H1 (cell line): ENCODE measurements at regions not wholly inside any gene's neighbourhood (a gene's known extent, or its start where the extent isn't known, plus 50 kb on each side); places are given as distances from the start of the nearest gene placed in this dataset.

Experiments
- CTCF ChIA-PET: fragments of 300-600 bp; sonication (Branson Sonifier 250); formaldehyde crosslinking; loops from one replicate; lab custom pipeline; 2021; ENCODE audit not compliant: partially characterized antibody; lab: Charles Lee
- POLR2A ChIA-PET: fragments of 300-600 bp; sonication (Branson Sonifier 250); formaldehyde crosslinking; loops from one replicate; lab custom pipeline; 2021; ENCODE audit warnings: inconsistent platforms; ENCODE audit not compliant: partially characterized antibody; lab: Charles Lee
- DNase-seq, 2 experiments: peaks; one replicate each; pipeline versions ENCODE4 v3.0.0 to v3.0.0-alpha.2; 2010 to 2022; ENCODE audit warnings: low spot score in 2 of 2, low read depth in 1 of 2, mixed read lengths in 1 of 2
- FAIRE-seq: peaks from 2 replicates; lab custom pipeline; 2011; peaks lifted over from hg19 to GRCh38; lab: Jason Lieb, UNC
- H2AFZ ChIP-seq: 2 replicates; pipeline ENCODE4 v1.8.1; 2012; ENCODE audit warnings: low read length, inconsistent platforms
- H2AK5ac ChIP-seq: 2 replicates; pipeline ENCODE4 v1.6.1; 2013; ENCODE audit warnings: low read depth, low read length
- H2BK120ac ChIP-seq: replicated peaks from 2 replicates; pipeline ENCODE3; 2013; ENCODE audit warnings: low read depth, low read length, inconsistent platforms
- H2BK12ac ChIP-seq: 2 replicates; pipeline ENCODE4 v1.6.1; 2013; ENCODE audit warnings: low read depth, low read length
- H2BK15ac ChIP-seq: 2 replicates; pipeline ENCODE4 v1.6.1; 2013; ENCODE audit warnings: low read length
- H2BK20ac ChIP-seq: 2 replicates; pipeline ENCODE4 v1.6.1; 2013; ENCODE audit warnings: low read length
- H2BK5ac ChIP-seq: 2 replicates; pipeline ENCODE4 v1.6.1; 2013; ENCODE audit warnings: low read depth, low read length
- H3K14ac ChIP-seq: 2 replicates; pipeline ENCODE4 v1.6.1; 2013; ENCODE audit warnings: inconsistent platforms; ENCODE audit not compliant: insufficient read length
- H3K18ac ChIP-seq: 2 replicates; pipeline ENCODE4 v1.6.1; 2013; ENCODE audit warnings: low read length; ENCODE audit errors: extremely low read depth
- H3K23ac ChIP-seq: 2 replicates; pipeline ENCODE4 v1.6.1; 2013; ENCODE audit warnings: inconsistent platforms; ENCODE audit not compliant: insufficient read length
- H3K23me2 ChIP-seq: 2 replicates; pipeline ENCODE4 v1.6.1; 2013; ENCODE audit warnings: low read depth, low read length
- H3K27ac ChIP-seq: 2 replicates; pipeline ENCODE4 v1.6.1; 2011; ENCODE audit warnings: low read depth, low read length, inconsistent platforms
- H3K27me3 ChIP-seq, 4 experiments: replicated peaks in 1 of 4; 1 replicate in 1 of 4; 2 replicates in 3 of 4; pipeline versions ENCODE4 v1.6.1 to v1.8.1; 2011 to 2013; ENCODE audit warnings: low read length in 3 of 4, mild to moderate bottlenecking in 3 of 4, inconsistent platforms in 2 of 4, mixed read lengths in 2 of 4, moderate library complexity in 1 of 4; ENCODE audit not compliant: control insufficient read depth in 3 of 4, insufficient read depth in 3 of 4; ENCODE audit errors: extremely low read depth in 1 of 4
- H3K36me3 ChIP-seq, 4 experiments: 2 replicates each; pipeline versions ENCODE4 v1.6.1 to v1.8.1; 2011 to 2013; ENCODE audit warnings: mild to moderate bottlenecking in 4 of 4, low read length in 3 of 4, moderate library complexity in 2 of 4, control low read depth in 1 of 4, inconsistent platforms in 1 of 4; ENCODE audit not compliant: insufficient read depth in 4 of 4, control insufficient read depth in 2 of 4
- H3K4ac ChIP-seq: replicated peaks from 2 replicates; pipeline ENCODE3; 2013; ENCODE audit warnings: low read length, low read depth, mixed read lengths, inconsistent platforms; ENCODE audit not compliant: insufficient read length
- H3K4me1 ChIP-seq, 4 experiments: replicated peaks in 1 of 4; 1 replicate in 1 of 4; 2 replicates in 3 of 4; pipeline versions ENCODE4 v1.6.1 to v1.8.1; 2011 to 2013; ENCODE audit warnings: low read length in 3 of 4, inconsistent platforms in 2 of 4, mixed read lengths in 1 of 4; ENCODE audit not compliant: insufficient read depth in 4 of 4, control insufficient read depth in 3 of 4
- H3K4me2 ChIP-seq, 2 experiments: 2 replicates each; pipeline versions ENCODE4 v1.6.1 to v1.8.1; 2011 to 2013; ENCODE audit warnings: low read depth in 2 of 2, low read length in 2 of 2, control low read depth in 1 of 2, inconsistent platforms in 1 of 2, mild to moderate bottlenecking in 1 of 2; ENCODE audit not compliant: insufficient read depth in 1 of 2
- H3K4me3 ChIP-seq, 4 experiments: fragments of 200-600, 300-600 bp in 1 of 4; sonication (generic), shearing (Covaris generic), sonication (Bioruptor Twin) in 1 of 4; 2 replicates each; pipeline versions ENCODE4 v1.5.1 to v1.8.1; 2011 to 2016; ENCODE audit warnings: low read length in 4 of 4, low read depth in 3 of 4, control low read depth in 2 of 4, inconsistent platforms in 2 of 4, mild to moderate bottlenecking in 2 of 4, mixed read lengths in 1 of 4, moderate library complexity in 1 of 4; ENCODE audit not compliant: insufficient read depth in 2 of 4; ENCODE audit errors: extremely low read depth in 1 of 4
- H3K56ac ChIP-seq: replicated peaks from 2 replicates; pipeline ENCODE3; 2013; ENCODE audit warnings: low read depth, mild to moderate bottlenecking, mixed read lengths, low read length, inconsistent platforms; ENCODE audit not compliant: insufficient read length
- H3K79me1 ChIP-seq: 2 replicates; pipeline ENCODE4 v1.6.1; 2013; ENCODE audit warnings: low read depth, low read length, control low read depth
- H3K79me2 ChIP-seq, 2 experiments: 2 replicates each; pipeline versions ENCODE4 v1.6.1 to v1.8.1; 2012 to 2013; ENCODE audit warnings: low read length in 2 of 2, mild to moderate bottlenecking in 2 of 2, inconsistent platforms in 1 of 2; ENCODE audit not compliant: insufficient read depth in 2 of 2, control insufficient read depth in 1 of 2
- H3K9ac ChIP-seq, 4 experiments: replicated peaks in 1 of 4; 1 replicate in 1 of 4; 2 replicates in 3 of 4; pipeline versions ENCODE4 v1.6.1 to v1.8.1; 2011 to 2013; ENCODE audit warnings: low read depth in 3 of 4, low read length in 3 of 4, control low read depth in 2 of 4, mild to moderate bottlenecking in 2 of 4, moderate library complexity in 2 of 4, inconsistent platforms in 1 of 4; ENCODE audit errors: extremely low read depth in 1 of 4
- H3K9me3 ChIP-seq, 2 experiments: 2 replicates each; pipeline versions ENCODE4 v1.6.1 to v1.8.1; 2012 to 2013; ENCODE audit warnings: mild to moderate bottlenecking in 2 of 2, moderate library complexity in 2 of 2, control low read depth in 1 of 2, inconsistent platforms in 1 of 2, low read depth in 1 of 2, low read length in 1 of 2, mixed read lengths in 1 of 2; ENCODE audit not compliant: insufficient read depth in 2 of 2
- H4K20me1 ChIP-seq, 2 experiments: replicated peaks in 1 of 2; 2 replicates each; pipeline versions ENCODE3 to v1.8.1; 2011 to 2013; ENCODE audit warnings: inconsistent platforms in 2 of 2, low read length in 2 of 2, mild to moderate bottlenecking in 1 of 2; ENCODE audit not compliant: insufficient read depth in 2 of 2, control insufficient read depth in 1 of 2
- H4K5ac ChIP-seq: 2 replicates; pipeline ENCODE4 v1.6.1; 2013; ENCODE audit warnings: low read length, low read depth, mixed read lengths, inconsistent platforms; ENCODE audit not compliant: insufficient read length
- H4K8ac ChIP-seq: 2 replicates; pipeline ENCODE4 v1.8.0; 2013; ENCODE audit warnings: mild to moderate bottlenecking, moderate library complexity, low read length, inconsistent platforms; ENCODE audit not compliant: insufficient read depth; ENCODE audit errors: extremely low read depth
- H4K91ac ChIP-seq: replicated peaks from 2 replicates; pipeline ENCODE3; 2013; ENCODE audit warnings: low read length, mixed read lengths, inconsistent platforms; ENCODE audit not compliant: insufficient read length
- CHD1 ChIP-seq: IDR thresholded peaks from 2 replicates; pipeline ENCODE4 v1.6.1; 2012; ENCODE audit warnings: low read depth, low read length, improper control_type of control experiment
- JUN ChIP-seq: IDR thresholded peaks from 2 replicates; pipeline ENCODE4 v1.6.1; 2011; ENCODE audit warnings: low read depth, mild to moderate bottlenecking, improper control_type of control experiment, low read length
- KDM5A ChIP-seq: fragments of 200-600 bp; IDR thresholded peaks from 2 replicates; pipeline ENCODE4 v1.7.1; 2012; ENCODE audit warnings: mild to moderate bottlenecking, low read length, inconsistent platforms, mixed read lengths
- RBBP5 ChIP-seq: IDR thresholded peaks from 2 replicates; pipeline ENCODE4 v1.7.1; 2012; ENCODE audit warnings: low read depth, mild to moderate bottlenecking, inconsistent platforms, low read length, moderate library complexity, borderline replicate concordance
- RXRA ChIP-seq: IDR thresholded peaks from 2 replicates; pipeline ENCODE4 v1.6.1; 2011; ENCODE audit warnings: low read depth, mild to moderate bottlenecking, low read length, moderate library complexity; ENCODE audit not compliant: insufficient read depth
- SP2 ChIP-seq: IDR thresholded peaks from 2 replicates; pipeline ENCODE4 v1.6.1; 2012; ENCODE audit warnings: mild to moderate bottlenecking, low read length, inconsistent platforms
- YY1 ChIP-seq: IDR thresholded peaks from 2 replicates; pipeline ENCODE4 v1.6.1; 2011; ENCODE audit warnings: low read depth, mild to moderate bottlenecking, low read length
- WGBS, 2 experiments: shearing (Covaris generic) in 1 of 2; methylation state at CpG; one replicate each; pipeline versions ENCODE4 v1.1.6 to v1.1.7; 2013 to 2015; ENCODE audit warnings: low lambda C conversion rate in 2 of 2, mixed read lengths in 2 of 2, inconsistent platforms in 1 of 2, low coverage in 1 of 2, missing lambda C conversion rate in 1 of 2; ENCODE audit not compliant: insufficient replicate concordance in 2 of 2, insufficient coverage in 1 of 2, insufficient read length in 1 of 2; ENCODE audit errors: extremely low coverage in 1 of 2, missing lambda C conversion rate in 1 of 2; 5-methylcytosine and 5-hydroxymethylcytosine counted together
- TF ChIP-seq, protein P1 (sequence below): IDR thresholded peaks from 2 replicates; pipeline ENCODE4 v1.6.1; 2012; ENCODE audit warnings: inconsistent platforms

DNA sequence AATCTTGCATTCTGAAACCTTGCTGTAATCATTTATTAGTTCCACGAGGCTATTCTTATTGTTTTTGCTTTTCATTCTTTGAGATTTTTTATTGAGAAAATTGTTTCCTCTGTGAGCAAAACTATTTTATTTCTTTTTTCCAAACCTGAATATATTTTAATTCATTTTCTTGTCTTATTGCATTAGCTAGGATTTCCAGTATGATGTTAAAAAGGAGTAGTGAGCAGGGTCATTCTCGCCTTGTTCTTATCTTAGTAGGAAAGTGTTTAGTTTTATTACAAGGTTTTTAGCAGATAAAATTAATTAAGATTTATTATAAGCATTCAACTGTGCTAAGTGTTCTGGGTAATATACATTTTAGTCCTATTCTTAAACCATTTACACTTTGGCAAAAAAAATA, 214.6 kb upstream of the KLF6 start:
- Histone ChIP-seq H4K8ac (no peak overlapping the region), H3K23ac (no peak overlapping the region), H3K36me3 (no peaks in the 10 kb centered on the region), H3K79me2 (no peaks in the 10 kb centered on the region), H3K18ac (no peak overlapping the region), H2BK20ac (no peak overlapping the region), H3K27me3 (no peaks in the 10 kb centered on the region), H3K4me3 (no peak overlapping the region), H3K9me3 (no peaks in the 10 kb centered on the region), H3K4ac (no peak overlapping the region), H2BK12ac (no peak overlapping the region), H2BK120ac (no peak overlapping the region), H2BK5ac (no peak overlapping the region), H3K56ac (no peak overlapping the region), H4K5ac (no peak overlapping the region), H3K23me2 (no peaks in the 10 kb centered on the region), H3K4me2 (no peak overlapping the region), H2AK5ac (no peak overlapping the region), H3K4me1 (peaks cover 0 to 3% (median 0%) of the 10 kb centered on the region in 4 experiments; a peak in 2 of 7 replicates), H4K91ac (no peak overlapping the region), H2BK15ac (no peak overlapping the region), H3K27ac (no peak overlapping the region), H3K79me1 (no peaks in the 10 kb centered on the region), H2AFZ (no peak overlapping the region), H4K20me1 (no peaks in the 10 kb centered on the region), H3K9ac (no peak overlapping the region), H3K14ac (no peak overlapping the region)
- no peak for DNase-seq
- ChIA-PET POLR2A (no interaction called here), CTCF (interaction anchor here (0.7 kb wide), 1 partner anchor 10 kb away, joined by 3 read pairs; no protein-coding TSS in a partner anchor)
- WGBS, 2 experiments: 93% methylated on average over 2 of the region's 2 CpGs; no CpG with 5 or more reads in 1 of the 2 experiments
- no peak for FAIRE-seq
- TF ChIP-seq JUN (no peak), CHD1 (no peak), YY1 (no peak), KDM5A (no peak), RXRA (no peak), RBBP5 (no peak), SP2 (no peak)
- TF ChIP-seq, protein P1, sequence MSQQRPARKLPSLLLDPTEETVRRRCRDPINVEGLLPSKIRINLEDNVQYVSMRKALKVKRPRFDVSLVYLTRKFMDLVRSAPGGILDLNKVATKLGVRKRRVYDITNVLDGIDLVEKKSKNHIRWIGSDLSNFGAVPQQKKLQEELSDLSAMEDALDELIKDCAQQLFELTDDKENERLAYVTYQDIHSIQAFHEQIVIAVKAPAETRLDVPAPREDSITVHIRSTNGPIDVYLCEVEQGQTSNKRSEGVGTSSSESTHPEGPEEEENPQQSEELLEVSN: no peak
